CD14-positive monocyte (primary cell): ENCODE measurements at regions not wholly inside any gene's neighbourhood (a gene's known extent, or its start where the extent isn't known, plus 50 kb on each side); places are given as distances from the start of the nearest gene placed in this dataset.
A peak's percentile ranks its signal among the peaks of the same experiment; 100 is the strongest.

Experiments
- DNase-seq, 3 donors: peaks; one replicate each; pipeline ENCODE4 v3.0.0-alpha.2; 2011 to 2022
- H2AFZ ChIP-seq: 2 replicates; pipeline ENCODE4 v1.6.0; 2012; ENCODE audit warnings: mild to moderate bottlenecking, low read depth, low read length, inconsistent platforms; ENCODE audit not compliant: insufficient read depth, poor library complexity, severe bottlenecking
- H3K27ac ChIP-seq, 2 donors: 1 replicate in 1 of 2; 2 replicates in 1 of 2; pipeline ENCODE4 v1.5.1; 2012 to 2013; ENCODE audit warnings: low read length in 2 of 2, control low read depth in 1 of 2, inconsistent platforms in 1 of 2, low read depth in 1 of 2, mild to moderate bottlenecking in 1 of 2
- H3K27me3 ChIP-seq, 2 donors: one replicate each; pipeline versions ENCODE4 v1.6.0 to v1.6.1; 2011 to 2013; ENCODE audit warnings: low read length in 2 of 2; ENCODE audit not compliant: control insufficient read depth in 2 of 2, insufficient read depth in 2 of 2
- H3K36me3 ChIP-seq, 2 donors: replicated peaks in 1 of 2; 1 replicate in 1 of 2; 2 replicates in 1 of 2; pipeline versions ENCODE4 v1.5.1 to v1.6.1; 2012 to 2013; ENCODE audit warnings: low read length in 2 of 2, control low read depth in 1 of 2, inconsistent platforms in 1 of 2, mild to moderate bottlenecking in 1 of 2; ENCODE audit not compliant: insufficient read depth in 2 of 2, control insufficient read depth in 1 of 2
- H3K4me1 ChIP-seq, 2 donors: 1 replicate in 1 of 2; 2 replicates in 1 of 2; pipeline versions ENCODE4 v1.5.1 to v1.6.1; 2012 to 2013; ENCODE audit warnings: low read length in 2 of 2, control low read depth in 1 of 2, inconsistent platforms in 1 of 2, mild to moderate bottlenecking in 1 of 2, moderate library complexity in 1 of 2; ENCODE audit not compliant: insufficient read depth in 2 of 2, control insufficient read depth in 1 of 2
- H3K4me2 ChIP-seq: replicated peaks from 2 replicates; pipeline ENCODE3; 2012; ENCODE audit warnings: low read length, moderate library complexity, mild to moderate bottlenecking; ENCODE audit not compliant: poor library complexity, severe bottlenecking; ENCODE audit errors: extremely low read depth
- H3K4me3 ChIP-seq, 3 experiments: fragments of 200-600 bp in 1 of 3; sonication (generic) in 1 of 3; replicated peaks in 1 of 3; 1 replicate in 2 of 3; 2 replicates in 1 of 3; pipeline ENCODE4 v1.5.1; 2011 to 2013; ENCODE audit warnings: low read length in 3 of 3, mild to moderate bottlenecking in 3 of 3, control low read depth in 2 of 3, low read depth in 2 of 3, inconsistent platforms in 1 of 3, moderate library complexity in 1 of 3
- H3K79me2 ChIP-seq: 2 replicates; pipeline ENCODE4 v1.6.0; 2012; ENCODE audit warnings: mild to moderate bottlenecking, control low read depth, inconsistent platforms, low read length, moderate library complexity; ENCODE audit not compliant: insufficient read depth
- H3K9ac ChIP-seq: 2 replicates; pipeline ENCODE4 v1.6.0; 2017; ENCODE audit warnings: low read length, mild to moderate bottlenecking; ENCODE audit not compliant: insufficient read depth, poor library complexity, severe bottlenecking
- H3K9me3 ChIP-seq, 2 donors: replicated peaks in 1 of 2; 1 replicate in 1 of 2; 2 replicates in 1 of 2; pipeline versions ENCODE4 v1.5.1 to v1.6.1; 2012 to 2013; ENCODE audit warnings: low read length in 2 of 2, control low read depth in 1 of 2; ENCODE audit not compliant: control insufficient read depth in 1 of 2, insufficient read depth in 1 of 2
- H4K20me1 ChIP-seq: 2 replicates; pipeline ENCODE4 v1.6.0; 2012; ENCODE audit warnings: mild to moderate bottlenecking, low read length, control low read depth, moderate library complexity; ENCODE audit not compliant: insufficient read depth
- H3K27ac Mint-ChIP-seq, 7 donors: one replicate each; pipeline ENCODE4 v1.8.0; 2020; ENCODE audit warnings: mild to moderate bottlenecking in 7 of 7, mixed read lengths in 7 of 7, moderate library complexity in 6 of 7, inconsistent platforms in 2 of 7
- H3K27me3 Mint-ChIP-seq, 3 donors: one replicate each; pipeline ENCODE4 v1.8.0; 2021 to 2022; ENCODE audit warnings: low read depth in 3 of 3, mild to moderate bottlenecking in 3 of 3, mixed read lengths in 3 of 3, moderate library complexity in 3 of 3, inconsistent platforms in 1 of 3
- H3K36me3 Mint-ChIP-seq, 2 donors: one replicate each; pipeline ENCODE4 v1.8.0; 2020; ENCODE audit warnings: mixed read lengths in 2 of 2, inconsistent platforms in 1 of 2, mild to moderate bottlenecking in 1 of 2
- H3K4me1 Mint-ChIP-seq: one replicate; pipeline ENCODE4 v1.8.0; 2020; ENCODE audit warnings: mild to moderate bottlenecking, mixed read lengths
- H3K4me3 Mint-ChIP-seq, 2 donors: one replicate each; pipeline ENCODE4 v1.8.0; 2020; ENCODE audit warnings: mild to moderate bottlenecking in 2 of 2, mixed read lengths in 2 of 2, moderate library complexity in 1 of 2
- H3K9me3 Mint-ChIP-seq, 7 donors: one replicate each; pipeline ENCODE4 v1.8.0; 2020 to 2022; ENCODE audit warnings: mixed read lengths in 7 of 7, mild to moderate bottlenecking in 6 of 7, moderate library complexity in 6 of 7, inconsistent platforms in 2 of 7
- WGBS: methylation state at CpG from one replicate; pipeline ENCODE4 v1.1.5; 2013; ENCODE audit warnings: missing lambda C conversion rate; ENCODE audit not compliant: insufficient coverage; 5-methylcytosine and 5-hydroxymethylcytosine counted together
- intact Hi-C, 2 donors: fragments of 100-400 bp; cut with micrococcal nuclease; formaldehyde crosslinking; loops; one replicate each; pipeline versions ENCODE4 v1.15.0 to v1.15.1; 2023
- TF ChIP-seq, protein P1 (sequence below): fragments of 200-600 bp; IDR thresholded peaks from one replicate; pipeline ENCODE4 v1.8.0; 2022; ENCODE audit warnings: antibody characterized with exemption, mild to moderate bottlenecking

DNA sequence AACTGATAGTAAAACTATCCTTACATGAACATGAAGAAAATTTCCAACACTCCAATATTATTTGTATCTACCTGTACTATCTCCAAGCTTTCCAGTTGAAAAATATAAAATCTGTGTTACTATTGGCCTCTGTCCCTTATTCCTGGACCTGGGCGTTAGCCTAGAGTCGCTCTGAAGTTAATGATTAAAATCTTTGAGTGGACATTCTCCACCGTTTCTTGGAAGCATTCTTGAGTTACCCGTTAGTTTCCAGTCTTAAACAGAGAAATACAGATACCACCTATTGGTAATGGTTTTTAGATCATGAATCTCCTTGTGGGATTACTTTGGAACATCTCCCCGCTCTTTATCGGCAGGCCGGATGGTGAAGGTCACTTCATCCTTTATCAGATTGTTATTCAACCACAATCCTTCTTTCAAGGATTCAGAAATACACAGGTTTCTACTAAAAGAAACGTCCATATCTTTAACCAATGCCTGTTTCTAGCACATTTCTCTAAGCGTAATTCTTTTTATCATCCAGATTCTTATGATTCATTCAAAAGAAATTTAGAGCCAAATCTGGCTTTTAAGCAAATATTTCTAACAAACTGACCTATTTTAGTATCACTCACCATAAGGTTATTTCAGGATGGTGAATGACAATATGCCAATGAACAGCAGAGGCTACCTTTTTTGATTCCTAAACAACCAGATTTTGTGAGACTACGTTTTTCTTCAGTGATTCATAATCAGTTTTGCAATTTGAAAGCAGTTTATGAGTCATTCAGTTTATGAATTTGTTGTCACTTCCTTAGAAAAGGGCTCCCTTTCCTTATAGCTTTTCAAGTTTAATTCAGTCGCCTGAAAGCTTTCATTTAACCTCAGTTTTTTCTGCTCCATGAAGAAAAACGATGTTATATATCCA is 70.2 kb upstream of the ERRFI1 start:
- Mint-ChIP-seq H3K27me3 (peaks cover 0 to 12% (median 5%) of the 10 kb centered on the region in 3 donors), H3K9me3 (peaks cover 0 to 4% (median 0%) of the 10 kb centered on the region in 7 donors), H3K4me3 (no peak overlapping the region), H3K27ac (peak overlapping the region; percentile 87 to 97 (median 93)), H3K4me1 (peaks cover 42% of the 10 kb centered on the region), H3K36me3 (peaks cover 0 to 6% of the 10 kb centered on the region in 2 donors)
- Histone ChIP-seq H3K4me1 (peaks cover 19 to 27% of the 10 kb centered on the region in 2 donors), H3K79me2 (no peaks in the 10 kb centered on the region), H3K4me2 (peak overlapping the region; percentile 44), H3K9me3 (no peaks in the 10 kb centered on the region), H3K27me3 (no peaks in the 10 kb centered on the region), H4K20me1 (no peaks in the 10 kb centered on the region), H3K36me3 (no peaks in the 10 kb centered on the region), H3K27ac (peak overlapping the region in 1 of 2 donors; percentile 90), H3K9ac (peak overlapping the region; percentile 57), H3K4me3 (peak overlapping the region in 1 of 3 experiments; percentile 26), H2AFZ (no peak overlapping the region)
- TF ChIP-seq, protein P1, sequence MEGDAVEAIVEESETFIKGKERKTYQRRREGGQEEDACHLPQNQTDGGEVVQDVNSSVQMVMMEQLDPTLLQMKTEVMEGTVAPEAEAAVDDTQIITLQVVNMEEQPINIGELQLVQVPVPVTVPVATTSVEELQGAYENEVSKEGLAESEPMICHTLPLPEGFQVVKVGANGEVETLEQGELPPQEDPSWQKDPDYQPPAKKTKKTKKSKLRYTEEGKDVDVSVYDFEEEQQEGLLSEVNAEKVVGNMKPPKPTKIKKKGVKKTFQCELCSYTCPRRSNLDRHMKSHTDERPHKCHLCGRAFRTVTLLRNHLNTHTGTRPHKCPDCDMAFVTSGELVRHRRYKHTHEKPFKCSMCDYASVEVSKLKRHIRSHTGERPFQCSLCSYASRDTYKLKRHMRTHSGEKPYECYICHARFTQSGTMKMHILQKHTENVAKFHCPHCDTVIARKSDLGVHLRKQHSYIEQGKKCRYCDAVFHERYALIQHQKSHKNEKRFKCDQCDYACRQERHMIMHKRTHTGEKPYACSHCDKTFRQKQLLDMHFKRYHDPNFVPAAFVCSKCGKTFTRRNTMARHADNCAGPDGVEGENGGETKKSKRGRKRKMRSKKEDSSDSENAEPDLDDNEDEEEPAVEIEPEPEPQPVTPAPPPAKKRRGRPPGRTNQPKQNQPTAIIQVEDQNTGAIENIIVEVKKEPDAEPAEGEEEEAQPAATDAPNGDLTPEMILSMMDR: no peak
- DNase-seq: peak; percentile 61 to 85 (median 78)
- 93% methylated on average over 4 of the region's 12 CpGs for WGBS
- intact Hi-C loops: loop anchor here in 1 of 2 donors (1.0 to 5.0 kb wide), 3 partner anchors 8 to 131 kb away; no protein-coding TSS in a partner anchor

DNA sequence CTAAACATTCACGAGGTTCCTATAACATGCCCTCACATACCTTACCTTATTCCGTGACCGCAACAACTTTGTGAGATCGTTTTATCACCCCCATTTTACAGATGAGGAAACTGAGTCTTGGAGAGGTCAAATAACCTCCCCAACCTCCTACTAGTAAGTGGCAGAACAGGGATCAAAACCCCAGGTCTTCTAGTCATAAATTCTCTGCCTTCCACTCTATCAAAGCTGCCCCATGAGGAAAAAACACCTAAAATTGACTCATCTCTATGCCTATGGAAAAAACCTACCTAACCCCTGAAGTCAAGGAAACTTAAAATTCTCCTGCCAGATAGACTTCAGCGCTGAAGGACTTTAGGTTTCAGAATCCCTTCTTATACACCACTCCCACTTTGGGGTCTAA is 69.5 kb upstream of the ERRFI1 start:
- no peak overlapping the region for H3K4me3 ChIP-seq
- H3K4me1 ChIP-seq: peaks cover 19 to 27% of the 10 kb centered on the region in 2 donors
- peaks cover 42% of the 10 kb centered on the region for H3K4me1 Mint-ChIP-seq
- DNase-seq: peak in 1 of 3 donors; percentile 14
- peaks cover 0 to 6% of the 10 kb centered on the region in 2 donors for H3K36me3 Mint-ChIP-seq
- peak overlapping the region in 2 of 7 donors; percentile 21 to 74 for H3K27ac Mint-ChIP-seq
- H3K79me2 ChIP-seq: no peaks in the 10 kb centered on the region
- intact Hi-C loops: loop anchor here in 1 of 2 donors (5.0 kb wide), 2 partner anchors 47 to 132 kb away; no protein-coding TSS in a partner anchor
- H3K4me2 ChIP-seq: no peak overlapping the region
- H4K20me1 ChIP-seq: no peaks in the 10 kb centered on the region
- no peak overlapping the region for H2AFZ ChIP-seq
- H3K9me3 ChIP-seq: no peaks in the 10 kb centered on the region
- H3K4me3 Mint-ChIP-seq: no peak overlapping the region
- TF ChIP-seq, protein P1: no peak
- WGBS: 60% methylated on average over 1 of the region's 5 CpGs
- H3K9ac ChIP-seq: no peak overlapping the region
- H3K36me3 ChIP-seq: no peaks in the 10 kb centered on the region
- peaks cover 0 to 1% of the 10 kb centered on the region in 2 donors for H3K27me3 ChIP-seq
- peaks cover 0 to 4% (median 0%) of the 10 kb centered on the region in 7 donors for H3K9me3 Mint-ChIP-seq
- no peak overlapping the region for H3K27ac ChIP-seq
- H3K27me3 Mint-ChIP-seq: peaks cover 0 to 9% (median 8%) of the 10 kb centered on the region in 3 donors
